NCI-H2029 (cell line): ENCODE measurements at regions not wholly inside any gene's neighbourhood (a gene's known extent, or its start where the extent isn't known, plus 50 kb on each side); places are given as distances from the start of the nearest gene placed in this dataset.
"Not testable (repeated sequence)": the region's sequence is repeated elsewhere in the genome, so short reads cannot be mapped to it uniquely, and the experiment has no call there.

Experiments used
- DNase-seq: peaks from one replicate; lab custom pipeline; 2025; lab: John Stamatoyannopoulos, UW

DNA sequence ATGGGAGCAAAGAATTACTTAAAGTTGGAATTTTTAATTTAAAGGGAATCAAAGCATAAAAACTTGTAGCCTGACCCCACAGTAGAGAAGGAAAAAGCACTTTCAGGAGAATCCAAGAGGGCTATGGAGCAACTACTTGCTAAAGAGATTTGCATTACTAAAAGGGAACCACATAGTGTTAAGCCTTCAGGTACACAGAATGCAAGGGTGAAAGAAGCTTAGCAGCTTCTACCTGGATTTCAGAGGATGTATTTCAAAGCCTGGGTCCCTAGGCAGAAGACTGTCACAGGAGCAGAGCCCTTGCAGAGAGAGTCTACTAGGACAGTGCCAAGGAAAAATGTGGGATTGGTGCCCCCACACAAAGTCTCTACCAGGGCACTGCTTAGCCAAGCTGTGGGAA, 575.0 kb downstream of the GBE1 start:
- DNase-seq, result no peak

DNA sequence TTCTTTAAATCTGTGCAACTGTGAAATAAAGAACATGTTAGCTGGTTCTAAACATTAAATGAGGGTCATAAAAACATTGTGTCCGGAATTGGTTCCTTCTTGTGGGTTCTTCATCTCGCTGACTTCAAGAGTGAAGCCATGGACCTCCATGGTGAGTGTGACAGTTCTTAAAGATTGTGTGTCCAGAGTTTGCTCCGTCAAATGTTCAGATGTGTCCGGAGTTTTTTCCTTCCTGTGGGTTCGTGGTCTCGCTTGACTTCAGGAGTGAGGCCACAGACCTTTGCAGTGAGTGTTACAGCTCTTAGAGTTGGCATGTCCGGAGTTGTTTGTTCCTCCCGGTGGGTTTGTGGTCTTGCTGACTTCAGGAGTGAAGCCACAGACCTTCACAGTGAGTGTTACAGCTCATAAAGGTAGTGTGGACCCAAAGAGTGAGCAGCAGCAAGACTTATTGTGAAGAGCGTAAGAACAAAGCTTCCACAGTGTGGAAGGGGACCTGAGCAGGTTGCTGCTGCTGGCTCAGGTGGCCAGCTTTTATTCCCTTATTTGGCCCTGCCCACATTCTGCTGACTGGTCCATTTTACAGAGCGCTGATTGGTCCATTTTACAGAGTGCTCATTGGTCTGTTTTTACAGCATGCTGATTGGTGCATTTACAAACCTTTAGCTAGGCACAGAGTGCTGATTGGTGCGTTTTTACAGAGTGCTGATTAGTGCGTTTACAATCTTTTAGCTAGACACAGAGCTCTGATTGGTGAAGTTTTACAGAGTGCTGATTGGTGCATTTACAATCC, 579.2 kb downstream of the GBE1 start:
- not testable (repeated sequence) for DNase-seq

DNA sequence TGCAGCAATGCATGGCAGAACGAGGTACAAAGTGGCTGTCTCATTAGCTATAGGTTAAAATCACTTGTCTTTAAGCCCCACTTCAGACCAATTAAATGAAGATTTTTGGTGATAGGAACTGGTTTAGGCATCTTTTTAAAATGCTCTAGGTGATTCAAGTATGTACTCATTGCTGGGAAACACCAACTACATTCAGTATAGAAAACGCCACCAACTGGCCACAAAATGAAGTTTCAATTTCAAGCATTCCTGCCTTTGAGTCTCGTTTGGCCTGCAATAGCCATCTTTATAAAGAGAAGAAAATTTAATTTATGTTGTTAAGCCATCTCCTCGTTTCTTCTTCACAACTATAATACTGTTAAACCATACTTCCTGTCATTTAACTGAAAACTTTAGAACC, 587.9 kb downstream of the GBE1 start:
- DNase-seq, result no peak

DNA sequence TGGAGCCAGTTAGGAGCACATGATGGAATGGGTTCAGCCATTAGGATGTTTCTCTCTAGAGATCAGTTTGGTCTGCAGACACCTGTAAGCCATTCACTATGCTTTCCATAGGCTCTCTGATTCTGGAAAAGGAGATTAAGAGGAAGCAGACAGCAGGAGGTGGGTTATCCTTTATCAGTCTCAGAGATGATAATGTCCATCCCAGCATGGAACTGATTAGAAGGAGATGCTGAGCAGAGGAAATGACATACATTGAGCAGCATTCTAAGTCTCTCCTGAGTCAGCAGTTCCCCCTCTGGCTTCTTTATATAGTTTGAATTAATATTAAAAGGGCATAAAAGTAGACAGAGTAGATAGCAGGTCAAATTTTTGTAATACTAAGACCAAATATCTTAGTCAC, 591.1 kb downstream of the GBE1 start:
- no peak for DNase-seq

DNA sequence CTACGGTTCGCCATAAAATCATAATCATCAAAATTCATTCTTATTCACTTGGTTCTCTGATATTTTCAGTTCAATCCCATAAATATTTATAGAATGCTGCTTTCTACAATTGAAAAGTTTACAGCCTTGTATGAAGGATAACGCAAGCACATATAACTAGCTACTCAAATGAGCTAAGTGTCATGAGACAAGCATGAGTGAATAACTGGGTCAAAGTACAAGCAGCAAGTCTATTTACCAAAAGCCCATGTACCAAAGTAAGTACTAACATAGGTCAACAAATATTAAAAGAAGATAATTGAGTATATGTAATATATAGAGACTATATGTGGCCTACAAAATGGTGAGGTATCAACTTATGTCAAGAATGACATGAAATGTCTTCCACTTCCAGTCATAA, 596.6 kb downstream of the GBE1 start:
- no peak for DNase-seq

DNA sequence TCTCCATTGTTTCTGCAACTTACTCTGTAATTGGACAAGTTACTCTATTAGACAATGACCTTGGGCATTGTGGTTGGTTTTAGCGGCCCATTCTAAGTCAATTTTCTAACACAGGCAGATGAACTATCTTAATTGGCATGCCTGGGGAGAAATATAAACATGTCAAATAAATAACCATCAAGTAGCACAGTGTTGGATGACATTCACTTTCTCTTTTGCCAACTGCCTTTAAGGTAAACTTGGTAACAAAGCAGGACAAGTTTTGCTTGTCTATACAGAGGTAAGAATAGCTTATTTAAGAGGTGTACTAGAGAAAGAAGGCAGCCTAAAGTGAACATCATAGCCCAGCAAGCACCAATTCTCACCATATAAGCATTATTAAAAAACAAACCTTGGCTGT, 599.6 kb downstream of the GBE1 start:
- DNase-seq, result no peak

DNA sequence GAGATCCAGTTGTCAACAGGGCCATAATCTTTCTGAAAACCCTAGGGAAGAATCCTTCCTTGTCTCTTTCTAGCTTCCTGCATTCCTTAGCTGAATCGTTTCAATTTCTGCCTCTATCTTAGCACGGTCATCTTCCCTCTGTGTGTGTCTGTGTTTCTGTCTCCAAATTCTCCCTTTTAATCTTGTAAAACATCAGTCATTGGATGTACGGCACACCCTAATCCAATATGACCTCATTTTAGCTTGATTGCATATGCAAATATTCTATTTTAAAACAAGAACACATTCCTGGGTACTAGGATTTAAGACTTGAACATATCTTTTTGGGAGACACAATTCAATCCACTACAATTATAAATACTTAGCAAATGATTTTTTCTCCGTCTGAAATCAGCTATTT, 600.3 kb downstream of the GBE1 start:
- no peak for DNase-seq

DNA sequence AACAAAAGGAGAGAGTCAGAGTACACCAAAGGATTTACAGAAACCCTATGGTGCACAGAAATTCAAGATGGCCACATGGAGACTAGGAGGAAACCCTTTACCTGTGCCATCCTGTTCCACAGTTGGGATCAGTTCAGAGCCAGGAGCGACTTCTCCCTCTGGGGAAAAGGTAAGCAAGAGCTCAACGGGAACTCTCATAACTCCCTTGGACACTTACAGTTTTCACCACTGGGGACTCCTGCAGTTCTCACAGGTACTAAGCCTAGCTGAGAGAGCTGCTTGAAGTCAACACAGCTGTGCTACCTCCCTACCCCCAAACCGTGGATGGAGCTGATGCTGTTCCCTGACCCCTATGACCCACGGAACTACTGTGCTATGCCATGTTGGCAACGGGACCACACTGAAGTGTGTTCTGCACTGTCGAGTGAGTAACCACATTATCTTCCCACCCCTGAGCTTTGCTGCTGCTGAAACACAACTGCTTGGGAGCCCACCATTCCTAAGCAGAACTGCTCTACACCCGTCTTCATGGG, 606.8 kb downstream of the GBE1 start:
- no peak for DNase-seq

DNA sequence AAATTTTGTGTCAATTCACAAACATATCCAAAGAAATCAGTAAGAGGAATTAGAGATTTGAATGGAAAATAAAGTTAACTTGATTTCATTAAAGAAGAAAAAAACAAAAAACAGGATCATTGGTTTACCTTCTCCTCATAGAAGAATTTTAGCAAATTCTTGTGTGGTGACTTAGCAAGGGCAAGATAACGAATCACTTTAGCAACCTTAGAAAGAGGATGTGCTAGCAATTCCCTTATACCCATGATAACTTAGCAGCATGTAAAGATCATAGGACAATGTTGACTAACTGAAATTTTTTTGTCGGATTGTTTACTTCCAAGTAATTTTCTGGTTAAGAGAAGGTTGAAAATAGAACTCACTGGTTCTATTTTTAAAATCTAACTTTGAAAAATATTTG, 609.3 kb downstream of the GBE1 start:
- DNase-seq, result no peak

DNA sequence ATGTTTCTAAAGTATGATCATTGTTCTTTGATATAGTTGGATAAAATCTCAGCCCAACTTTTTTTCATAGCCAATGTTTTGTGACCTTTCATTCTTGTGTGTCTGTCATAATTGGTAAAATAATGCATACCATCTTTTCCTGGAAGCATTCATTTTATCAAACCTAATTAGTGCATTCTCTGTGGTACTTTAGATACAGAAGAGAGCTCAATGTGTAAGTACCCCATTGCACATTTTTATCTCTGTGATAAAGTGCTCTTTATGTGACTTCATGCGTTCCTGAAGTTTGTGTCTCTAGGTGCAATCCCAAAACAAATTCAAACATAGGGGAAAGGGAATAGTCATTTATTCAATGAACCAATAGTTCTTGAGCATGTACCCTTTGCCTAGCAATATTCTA, 628.5 kb downstream of the GBE1 start:
- DNase-seq, result no peak

DNA sequence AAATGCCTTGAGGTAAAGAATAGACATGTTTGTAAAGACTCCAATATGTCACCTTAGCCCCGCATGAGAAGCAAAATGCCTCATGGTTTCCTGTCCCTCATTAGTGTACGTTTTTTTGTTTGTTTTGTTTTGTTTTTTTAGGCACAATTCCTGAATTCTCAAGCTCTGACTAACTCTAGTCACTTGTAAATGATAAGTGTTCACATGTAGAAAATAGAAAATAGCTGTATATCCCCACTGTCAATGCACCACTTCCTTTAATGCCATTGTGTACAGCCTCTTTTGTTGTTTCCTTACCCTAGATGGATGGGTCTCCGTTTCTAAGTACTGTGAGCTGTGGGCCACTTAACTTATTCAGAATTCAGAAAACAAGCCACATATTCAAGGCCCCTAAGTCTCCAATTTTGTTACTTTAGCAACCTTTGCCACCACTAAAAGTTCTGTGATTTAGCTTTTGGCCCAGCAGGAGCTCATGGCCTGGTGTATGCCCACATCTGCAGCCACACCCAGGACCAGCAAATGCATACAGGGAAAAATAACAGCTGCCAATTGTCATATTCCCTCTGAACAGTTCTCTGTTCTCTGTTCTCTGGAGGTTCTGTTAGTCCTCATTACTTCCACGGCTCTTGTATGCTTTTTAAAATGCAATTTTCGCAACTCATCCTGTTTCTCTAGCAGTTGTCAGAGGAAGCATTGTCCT, 655.5 kb downstream of the GBE1 start:
- DNase-seq, result no peak

DNA sequence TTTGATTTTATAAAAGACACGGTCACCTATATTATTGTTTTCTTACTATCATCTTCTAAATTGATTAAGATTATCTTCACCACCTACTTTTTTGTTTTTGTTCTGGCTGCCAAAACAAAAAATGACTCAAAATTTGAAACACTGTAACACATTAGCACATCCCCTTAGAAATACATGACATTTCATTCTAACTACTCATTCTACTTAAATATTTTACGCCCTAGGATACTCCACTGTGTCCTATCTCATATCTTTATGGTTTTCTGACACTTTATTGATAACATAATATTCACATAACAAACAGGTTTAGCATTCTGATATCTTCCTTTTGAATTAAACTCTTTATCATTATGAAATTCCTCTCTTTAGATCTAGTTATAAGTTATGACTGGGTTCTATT, 656.2 kb downstream of the GBE1 start:
- DNase-seq, result no peak

DNA sequence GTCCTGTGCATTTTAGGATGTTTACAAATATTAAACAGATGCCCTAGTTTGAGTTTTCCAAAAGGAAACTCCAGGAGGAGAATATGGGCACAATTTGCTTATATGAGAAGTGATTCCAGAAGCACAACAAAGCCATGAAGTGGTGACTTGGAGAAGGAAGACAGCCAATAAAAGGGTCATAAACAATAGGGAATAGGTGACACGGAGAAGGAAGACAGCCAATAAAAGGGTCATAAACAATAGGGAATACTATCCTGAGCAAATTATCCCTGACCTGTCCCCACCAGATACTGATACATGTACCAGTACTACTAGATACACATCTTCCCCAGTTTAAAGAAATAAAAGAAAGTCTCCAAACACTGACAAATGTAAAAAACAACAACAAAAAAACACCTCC, 663.6 kb downstream of the GBE1 start:
- no peak for DNase-seq

DNA sequence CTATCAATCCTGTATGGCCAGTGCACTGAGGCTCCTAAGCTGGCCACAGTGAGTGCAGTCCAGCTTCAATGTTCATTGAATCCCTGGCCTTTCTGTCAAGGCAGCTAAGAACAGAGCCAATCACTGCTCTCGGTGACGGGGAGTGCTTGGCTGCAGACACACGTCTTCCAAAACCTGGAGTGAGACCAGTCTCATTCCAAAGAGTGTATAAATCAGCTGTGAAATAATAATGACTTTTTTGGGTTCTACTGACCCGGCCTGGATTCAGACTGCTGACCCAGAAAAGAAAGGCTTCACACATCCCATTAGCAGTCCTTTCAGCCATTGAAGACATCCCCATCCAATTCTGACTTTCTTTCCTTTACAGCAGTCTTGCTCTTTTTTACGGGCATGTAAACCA, 665.5 kb downstream of the GBE1 start:
- no peak for DNase-seq

DNA sequence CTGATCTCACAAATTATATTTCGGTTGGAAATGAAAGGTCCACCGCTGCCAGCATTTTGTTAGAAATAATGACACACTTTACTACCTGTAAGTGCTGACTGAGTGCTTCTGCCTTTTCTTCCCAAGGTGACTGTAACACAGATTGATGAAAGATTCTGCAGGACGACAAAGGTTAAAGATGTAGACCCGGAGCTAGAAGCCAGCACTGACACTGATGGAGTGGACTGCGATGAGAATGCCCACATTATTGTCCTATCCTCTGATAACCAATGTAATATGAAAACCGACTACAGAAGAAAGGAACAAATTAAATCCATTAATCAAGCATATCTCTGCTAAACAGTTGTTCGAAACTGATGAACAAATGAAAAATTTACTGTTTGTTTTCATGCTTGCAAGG, 666.5 kb downstream of the GBE1 start:
- no peak for DNase-seq

DNA sequence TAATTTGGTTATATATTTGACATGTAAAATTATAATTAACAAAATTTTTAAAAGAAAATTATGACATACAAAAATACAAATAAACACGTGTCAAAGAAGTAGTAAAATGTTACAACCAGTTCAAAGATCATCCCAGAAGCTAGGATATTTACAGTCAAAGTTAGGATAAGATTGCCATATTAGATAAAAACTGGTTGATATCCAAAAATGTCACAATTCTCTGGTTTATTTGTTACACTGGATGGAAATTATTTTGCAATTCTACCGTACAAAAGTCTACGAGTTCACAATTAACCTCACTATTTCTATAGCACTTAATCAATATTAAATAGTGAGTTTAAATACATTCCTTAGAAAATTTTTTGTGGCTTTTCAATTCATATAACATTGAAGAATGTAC, 673.8 kb downstream of the GBE1 start:
- no peak for DNase-seq

DNA sequence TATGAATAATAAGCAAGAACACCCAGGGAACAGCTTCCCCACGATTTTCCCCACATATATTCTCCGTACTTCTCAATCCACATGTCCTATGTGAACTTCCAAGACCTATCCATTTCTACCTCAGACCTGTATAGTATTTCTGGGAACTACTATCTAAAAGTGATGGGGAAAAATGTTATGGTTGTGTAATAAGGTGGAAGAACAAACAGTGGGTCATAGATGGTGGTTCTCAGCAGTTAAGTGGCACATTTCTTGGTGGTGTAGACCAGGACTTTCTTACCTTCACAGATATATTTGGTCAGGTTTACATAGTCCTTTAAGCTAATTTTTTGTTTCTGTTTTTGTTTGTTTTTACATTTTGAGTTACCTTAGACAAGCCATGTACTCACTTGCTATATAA, 675.1 kb downstream of the GBE1 start:
- no peak for DNase-seq

DNA sequence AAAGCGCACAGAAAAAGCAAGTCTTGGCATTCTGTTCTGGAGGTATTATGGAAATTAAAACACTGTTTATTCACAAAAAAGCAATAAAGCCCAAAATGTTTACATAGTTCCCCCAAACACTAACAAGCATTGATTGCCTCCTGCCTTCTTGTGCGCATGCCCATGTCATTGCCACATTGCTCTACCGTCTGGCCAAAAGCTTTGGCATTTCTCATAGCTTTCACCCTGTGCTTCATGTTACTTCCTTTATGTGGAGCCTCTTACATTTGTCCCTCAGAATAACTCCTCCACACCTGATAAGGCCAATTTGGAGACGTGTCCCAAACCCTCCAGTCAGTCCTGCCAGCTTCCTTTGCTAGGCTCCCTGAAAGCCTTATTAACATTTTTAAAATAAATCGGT, 680.8 kb downstream of the GBE1 start:
- no peak for DNase-seq

DNA sequence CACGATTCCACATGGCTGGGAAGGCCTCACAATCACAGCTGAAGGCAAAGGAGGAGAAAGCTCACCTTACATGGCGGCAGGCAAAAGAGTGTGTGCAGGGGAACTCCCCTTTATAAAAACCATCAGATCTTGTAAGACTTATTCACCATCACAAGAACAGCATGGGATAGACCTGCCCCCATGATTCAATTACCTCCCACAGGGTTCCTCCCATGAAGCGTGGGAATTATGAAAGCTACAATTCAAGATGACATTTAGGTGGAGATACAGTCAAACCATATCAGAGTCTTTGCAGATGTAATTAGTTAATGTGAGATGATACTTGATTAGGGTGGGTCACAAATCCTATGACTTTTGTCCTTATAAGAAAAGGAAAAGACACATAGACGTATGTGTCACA, 688.9 kb downstream of the GBE1 start:
- no peak for DNase-seq

DNA sequence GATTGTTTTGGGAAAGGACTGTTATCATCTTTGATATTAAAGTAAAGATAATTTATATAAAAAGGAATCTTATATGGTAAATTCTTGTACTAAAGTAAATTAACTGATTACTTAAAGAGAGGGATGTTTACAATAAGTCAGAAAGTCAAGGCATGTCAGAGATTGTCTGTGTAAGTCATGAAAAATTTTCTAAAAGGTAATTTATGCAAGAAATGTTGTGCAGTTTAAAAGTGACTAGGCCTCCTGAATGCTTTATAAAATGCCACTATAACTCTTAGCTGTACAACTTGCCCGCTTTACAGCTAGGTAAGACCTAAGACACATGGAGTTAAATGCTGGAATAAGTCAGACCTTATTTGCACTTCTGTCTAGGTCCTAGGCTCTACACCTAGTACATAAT, 692.9 kb downstream of the GBE1 start:
- DNase-seq, result no peak

DNA sequence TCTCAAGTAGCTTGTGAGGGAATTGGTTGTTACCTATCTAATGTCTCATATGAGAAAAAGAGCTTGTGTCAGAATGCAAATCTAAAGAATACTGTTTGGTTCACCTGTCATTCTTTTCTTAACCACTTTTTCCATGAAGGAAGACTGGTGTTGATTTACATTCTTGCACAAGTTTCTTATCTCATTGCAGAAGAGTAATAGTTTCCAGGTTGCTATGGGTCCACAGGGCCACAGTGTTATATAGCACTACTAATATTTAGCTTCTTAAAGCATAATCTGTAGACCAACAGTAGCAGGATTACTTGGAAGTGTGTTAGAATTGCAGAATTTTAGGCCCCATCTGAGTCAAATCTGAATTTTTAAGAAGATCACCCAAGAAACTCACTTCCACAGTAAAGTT, 697.5 kb downstream of the GBE1 start:
- DNase-seq, result no peak

DNA sequence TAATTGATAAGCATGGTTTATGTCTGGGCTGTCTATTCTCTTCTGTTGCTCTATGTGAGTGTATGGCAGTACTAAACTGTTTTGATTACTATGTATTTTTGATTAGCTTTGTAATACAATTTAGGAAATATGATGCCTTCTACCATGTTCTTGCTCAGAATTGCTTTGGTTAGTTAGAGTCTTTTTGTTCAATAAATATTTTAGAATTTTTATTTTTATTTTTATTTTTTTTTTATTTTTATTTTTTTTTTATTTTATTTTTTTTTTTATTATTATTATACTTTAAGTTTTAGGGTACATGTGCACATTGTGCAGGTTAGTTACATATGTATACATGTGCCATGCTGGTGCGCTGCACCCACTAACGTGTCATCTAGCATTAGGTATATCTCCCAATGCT, 710.3 kb downstream of the GBE1 start:
- not testable (repeated sequence) for DNase-seq

DNA sequence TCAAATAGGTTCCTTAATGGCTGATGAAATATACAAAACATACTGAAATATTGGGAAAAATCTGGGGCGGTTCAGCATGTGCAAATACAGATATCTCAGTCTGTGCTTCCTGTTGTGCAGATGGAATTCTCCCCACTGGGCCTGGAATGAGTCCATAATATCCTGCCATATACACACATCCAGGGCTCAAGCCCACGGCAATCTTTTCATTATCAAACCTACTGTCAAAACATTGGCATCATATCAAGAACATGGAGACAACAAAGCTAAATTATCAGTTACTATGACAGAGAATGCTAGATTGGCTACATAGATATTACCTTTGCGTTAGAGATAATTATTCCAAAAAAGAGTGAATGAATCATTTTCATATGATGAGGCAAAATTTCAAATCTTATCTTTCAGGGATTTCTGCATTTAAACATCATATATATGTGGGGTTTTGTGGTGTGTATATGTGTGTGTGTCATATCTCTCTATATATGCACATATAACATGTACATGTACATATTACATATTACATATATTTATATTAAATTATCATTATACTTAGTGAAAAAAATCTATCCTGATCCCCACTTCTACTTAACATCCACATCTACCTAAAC, 713.3 kb downstream of the GBE1 start:
- no peak for DNase-seq
